BLaER1 treated with 17β-estradiol and CSF1 and Interleukin-3, amounts not matched to agents 10 nM and 100 nM (cell line): ENCODE measurements at regions not wholly inside any gene's neighbourhood (a gene's known extent, or its start where the extent isn't known, plus 50 kb on each side); places are given as distances from the start of the nearest gene placed in this dataset.

Source experiments
- H3K27ac ChIP-seq, 11 experiments: shearing (Covaris generic); formaldehyde crosslinking; 2 replicates each; pipeline ENCODE4 v1.8.1; 2022
- H3K27me3 ChIP-seq, 11 experiments: shearing (Covaris generic); formaldehyde crosslinking; 2 replicates each; pipeline ENCODE4 v1.8.1; 2022
- H3K36me3 ChIP-seq, 11 experiments: shearing (Covaris generic); formaldehyde crosslinking; 2 replicates each; pipeline ENCODE4 v1.8.1; 2022
- H3K4me1 ChIP-seq, 10 experiments: shearing (Covaris generic); formaldehyde crosslinking; 2 replicates each; pipeline ENCODE4 v1.8.1; 2022
- H3K4me2 ChIP-seq, 11 experiments: shearing (Covaris generic); formaldehyde crosslinking; 2 replicates each; pipeline ENCODE4 v1.8.1; 2022
- H3K4me3 ChIP-seq, 10 experiments: shearing (Covaris generic); formaldehyde crosslinking; 2 replicates each; pipeline ENCODE4 v1.8.1; 2022
- H3K9ac ChIP-seq, 11 experiments: shearing (Covaris generic); formaldehyde crosslinking; 2 replicates each; pipeline ENCODE4 v1.8.1; 2022
- H3K9me3 ChIP-seq, 11 experiments: shearing (Covaris generic); formaldehyde crosslinking; replicated peaks in 1 of 11; 2 replicates each; pipeline ENCODE4 v1.8.1; 2022
- H4K20me1 ChIP-seq, 11 experiments: shearing (Covaris generic); formaldehyde crosslinking; 2 replicates each; pipeline ENCODE4 v1.8.1; 2022
- Cebpa-rat ChIP-seq, 11 experiments: shearing (Covaris generic); IDR thresholded peaks; 2 replicates each; pipeline ENCODE4 v1.8.1; 2022

DNA sequence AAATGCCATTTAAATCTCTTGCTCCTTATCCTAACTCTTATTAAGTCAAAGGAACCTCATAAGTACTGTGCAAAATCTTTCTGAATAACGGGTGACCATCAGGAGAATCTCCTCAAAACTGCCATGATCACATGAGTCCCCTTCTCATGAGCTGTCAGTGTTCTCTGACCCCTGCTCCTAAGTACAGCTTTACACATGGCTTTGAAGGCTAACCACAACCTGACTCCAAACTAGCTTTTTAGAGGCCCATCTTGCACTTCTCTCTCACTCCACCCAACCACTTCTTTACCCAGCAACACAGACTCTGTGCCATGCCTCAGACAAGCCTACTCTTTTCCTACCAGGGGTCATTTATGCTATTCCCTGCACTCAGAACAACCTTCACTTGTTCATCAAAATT is 253.8 kb downstream of the GPD2 start:
- Histone ChIP-seq H3K9ac (no peak overlapping the region), H3K36me3 (no peaks in the 10 kb centered on the region), H4K20me1 (no peaks in the 10 kb centered on the region), H3K4me1 (0 out of 20 replicates have a peak, but pooled peaks cover 0 to 5% (median 0%) of the 10 kb centered on the region in 10 experiments), H3K27ac (no peak overlapping the region), H3K4me3 (no peak overlapping the region), H3K9me3 (0 out of 22 replicates have a peak, but pooled peaks cover 0 to 5% (median 0%) of the 10 kb centered on the region in 11 experiments), H3K27me3 (no peaks in the 10 kb centered on the region), H3K4me2 (no peak overlapping the region)
- no peak for TF ChIP-seq Cebpa-rat (IDR thresholded peaks at IDR 0.05)

DNA sequence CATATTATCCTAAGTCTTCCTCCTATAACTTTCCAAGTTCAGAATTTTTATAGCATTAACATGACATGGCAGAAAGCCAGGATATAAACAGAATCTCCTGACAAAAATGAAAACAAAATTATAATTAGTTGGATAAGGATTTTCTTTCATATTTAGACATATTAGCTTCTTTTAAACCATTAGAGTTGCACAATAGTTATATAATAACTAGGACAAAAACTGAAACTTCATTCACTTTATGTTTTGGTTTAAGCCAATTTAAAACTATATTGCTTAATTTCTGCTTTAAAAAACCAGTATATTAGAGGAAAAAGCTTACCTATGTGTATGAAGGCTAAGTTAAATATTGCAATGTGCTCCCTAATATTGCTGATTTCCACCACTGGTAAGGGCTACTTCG is 254.8 kb downstream of the GPD2 start:
- no peak for TF ChIP-seq Cebpa-rat (IDR thresholded peaks at IDR 0.05)

DNA sequence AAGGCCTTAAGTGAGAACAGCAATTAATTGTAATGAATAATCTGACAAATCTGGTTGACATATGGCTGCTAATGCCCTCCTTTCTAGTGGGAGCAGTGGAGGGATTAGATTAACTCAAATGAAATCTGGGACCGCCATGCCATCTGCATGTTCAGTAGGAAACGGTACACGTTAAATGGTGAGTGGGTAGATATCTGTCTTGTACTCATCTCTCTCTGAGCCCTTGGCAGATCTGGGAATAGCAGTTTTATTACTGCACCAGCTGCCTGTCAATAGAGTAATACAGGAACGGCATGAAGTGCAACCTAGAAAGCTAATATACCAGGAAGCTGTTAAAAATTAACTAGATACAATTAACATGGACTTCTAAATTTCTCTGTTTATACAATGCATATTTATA is 258.8 kb downstream of the GPD2 start:
- no peak for TF ChIP-seq Cebpa-rat (IDR thresholded peaks at IDR 0.05)
- no peaks in the 10 kb centered on the region for H4K20me1 ChIP-seq
- no peak overlapping the region for H3K4me3 ChIP-seq

More for the DNA sequence above, 254.8 kb downstream of the GPD2 start:
- H3K9me3 ChIP-seq = 0 out of 22 replicates have a peak, but pooled peaks cover 0 to 5% (median 0%) of the 10 kb centered on the region in 11 experiments
- H3K9ac ChIP-seq = no peak overlapping the region
- H4K20me1 ChIP-seq = no peaks in the 10 kb centered on the region
- H3K4me1 ChIP-seq = 0 out of 20 replicates have a peak, but pooled peaks cover 0 to 5% (median 0%) of the 10 kb centered on the region in 10 experiments
- H3K27me3 ChIP-seq = no peaks in the 10 kb centered on the region
- no peak overlapping the region for H3K27ac ChIP-seq
- no peaks in the 10 kb centered on the region for H3K36me3 ChIP-seq
- no peak overlapping the region for H3K4me2 ChIP-seq
- H3K4me3 ChIP-seq = no peak overlapping the region

DNA sequence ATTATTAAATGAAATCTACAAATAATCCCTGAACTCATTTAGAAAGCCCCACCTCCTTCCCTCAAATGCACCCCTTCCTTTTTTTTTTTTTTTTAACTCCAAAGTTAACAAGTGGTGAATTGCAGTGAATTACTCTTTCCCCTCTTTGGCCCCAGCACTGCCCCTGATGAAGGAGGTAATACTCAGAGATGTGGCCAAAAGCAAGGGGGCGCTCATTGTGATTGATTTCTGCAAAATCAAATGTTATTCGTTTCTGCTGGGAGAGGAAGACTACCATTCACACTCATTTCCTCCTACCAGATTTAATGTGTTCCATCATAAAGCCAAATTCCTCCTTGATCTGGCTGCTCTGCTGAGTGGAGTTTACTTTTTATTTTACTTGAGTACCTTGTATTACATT is 259.4 kb downstream of the GPD2 start:
- Histone ChIP-seq H3K4me2 (no peak overlapping the region), H3K9ac (no peak overlapping the region), H3K36me3 (no peaks in the 10 kb centered on the region), H3K27ac (no peak overlapping the region), H3K9me3 (no peaks in the 10 kb centered on the region), H3K27me3 (no peaks in the 10 kb centered on the region), H4K20me1 (no peaks in the 10 kb centered on the region), H3K4me1 (no peaks in the 10 kb centered on the region), H3K4me3 (no peak overlapping the region)
- no peak for TF ChIP-seq Cebpa-rat (IDR thresholded peaks at IDR 0.05)

More for the DNA sequence above, 258.8 kb downstream of the GPD2 start:
- H3K9me3 ChIP-seq = no peaks in the 10 kb centered on the region
- H3K27me3 ChIP-seq = no peaks in the 10 kb centered on the region
- H3K4me2 ChIP-seq = no peak overlapping the region
- no peak overlapping the region for H3K27ac ChIP-seq
- no peak overlapping the region for H3K9ac ChIP-seq
- no peaks in the 10 kb centered on the region for H3K36me3 ChIP-seq
- H3K4me1 ChIP-seq = no peaks in the 10 kb centered on the region

DNA sequence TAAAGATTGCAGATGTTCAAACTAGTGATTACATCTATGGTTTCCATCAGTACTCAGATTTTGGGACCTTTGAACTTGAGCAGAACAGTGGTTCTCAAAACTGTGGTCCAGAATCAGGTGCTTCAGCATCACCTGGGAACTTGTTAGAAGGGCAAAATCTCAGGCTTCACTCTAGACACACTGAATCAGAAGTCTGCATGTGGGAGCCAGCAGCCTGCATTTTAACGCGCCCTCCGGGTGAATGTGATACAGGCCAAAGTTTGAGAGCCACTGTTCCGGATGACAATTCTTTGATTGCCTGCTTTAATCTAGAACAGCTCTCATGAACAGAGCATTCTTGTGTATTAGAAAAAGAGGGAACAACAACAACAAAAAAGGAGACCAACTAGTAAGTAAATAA is 261.7 kb downstream of the GPD2 start:
- Histone ChIP-seq H3K4me1 (no peaks in the 10 kb centered on the region), H3K27ac (no peak overlapping the region), H3K9ac (no peak overlapping the region), H3K9me3 (no peaks in the 10 kb centered on the region), H3K4me3 (no peak overlapping the region), H3K27me3 (no peaks in the 10 kb centered on the region), H3K4me2 (no peak overlapping the region), H4K20me1 (no peaks in the 10 kb centered on the region), H3K36me3 (no peaks in the 10 kb centered on the region)
- no peak for TF ChIP-seq Cebpa-rat (IDR thresholded peaks at IDR 0.05)

DNA sequence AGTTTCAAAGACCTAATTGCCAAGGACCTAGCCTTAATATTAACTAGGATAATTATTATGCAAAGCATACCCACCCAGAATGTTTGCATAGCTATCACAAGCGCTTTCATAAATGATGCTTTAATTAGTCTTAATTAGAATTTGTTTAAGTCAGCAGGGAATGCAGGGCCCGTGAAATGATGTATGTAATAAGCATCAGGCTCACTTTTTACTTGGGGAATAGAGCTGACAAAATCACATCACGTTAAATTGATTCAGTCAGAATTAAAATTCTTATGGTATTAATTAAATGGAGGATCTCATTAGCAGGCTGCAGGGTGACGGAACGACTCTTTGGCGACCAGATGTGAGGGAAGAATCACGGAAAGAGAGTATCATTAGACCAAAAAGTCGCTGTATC is 264.5 kb downstream of the GPD2 start:
- Histone ChIP-seq H3K9me3 (no peaks in the 10 kb centered on the region), H3K27me3 (no peaks in the 10 kb centered on the region), H3K4me2 (no peak overlapping the region), H4K20me1 (no peaks in the 10 kb centered on the region), H3K4me3 (no peak overlapping the region), H3K4me1 (no peaks in the 10 kb centered on the region), H3K27ac (no peak overlapping the region), H3K9ac (no peak overlapping the region), H3K36me3 (no peaks in the 10 kb centered on the region)
- no peak for TF ChIP-seq Cebpa-rat (IDR thresholded peaks at IDR 0.05)

DNA sequence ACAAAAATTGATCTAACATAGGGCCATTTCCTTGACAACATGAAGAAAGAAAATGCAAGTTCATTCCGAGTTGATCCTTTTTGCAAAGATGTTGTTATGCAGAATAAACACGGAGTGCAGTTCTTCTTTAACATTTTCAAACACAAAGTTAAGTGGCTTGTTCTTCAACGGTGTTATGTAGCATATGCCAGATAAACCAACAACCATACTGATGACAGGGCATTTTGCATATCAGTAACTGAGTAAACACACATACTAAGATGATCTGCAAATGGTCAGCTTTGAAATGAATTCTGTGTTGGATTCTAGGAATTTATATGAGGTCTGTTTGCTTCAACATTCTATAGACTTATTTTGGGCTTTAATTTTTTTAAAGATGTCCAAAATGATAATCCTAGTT is 266.4 kb downstream of the GPD2 start:
- TF ChIP-seq Cebpa-rat (IDR thresholded peaks at IDR 0.05) = no peak
- H3K4me1 ChIP-seq = no peaks in the 10 kb centered on the region
- H3K9me3 ChIP-seq = no peaks in the 10 kb centered on the region
- H3K4me2 ChIP-seq = no peak overlapping the region
- H3K4me3 ChIP-seq = no peak overlapping the region
- no peaks in the 10 kb centered on the region for H3K36me3 ChIP-seq
- no peaks in the 10 kb centered on the region for H4K20me1 ChIP-seq
- H3K9ac ChIP-seq = no peak overlapping the region
- H3K27ac ChIP-seq = no peak overlapping the region
- H3K27me3 ChIP-seq = no peaks in the 10 kb centered on the region

DNA sequence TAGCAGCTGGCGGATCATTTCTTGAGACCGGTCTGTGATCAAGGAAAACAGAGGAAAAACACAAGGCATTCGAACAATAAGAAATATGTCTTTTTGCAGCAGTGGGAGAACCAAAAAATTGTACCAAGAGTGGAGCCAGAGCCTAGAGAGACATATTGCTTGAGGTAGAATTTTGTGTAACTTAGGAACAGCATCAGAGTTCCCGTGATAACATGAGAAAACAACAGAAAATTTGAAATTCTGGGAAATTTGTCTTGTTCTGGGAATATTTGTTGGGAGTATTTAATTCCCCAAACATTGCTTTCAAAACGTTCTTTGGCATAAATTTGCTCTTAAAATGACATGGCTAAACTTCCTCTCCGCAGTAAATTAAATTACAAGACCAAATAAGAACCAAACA is 267.5 kb downstream of the GPD2 start:
- Histone ChIP-seq H3K9ac (no peak overlapping the region), H3K27me3 (no peaks in the 10 kb centered on the region), H3K9me3 (no peaks in the 10 kb centered on the region), H3K36me3 (no peaks in the 10 kb centered on the region), H3K4me1 (no peaks in the 10 kb centered on the region), H3K27ac (no peak overlapping the region), H3K4me2 (no peak overlapping the region), H4K20me1 (no peaks in the 10 kb centered on the region), H3K4me3 (no peak overlapping the region)
- no peak for TF ChIP-seq Cebpa-rat (IDR thresholded peaks at IDR 0.05)

DNA sequence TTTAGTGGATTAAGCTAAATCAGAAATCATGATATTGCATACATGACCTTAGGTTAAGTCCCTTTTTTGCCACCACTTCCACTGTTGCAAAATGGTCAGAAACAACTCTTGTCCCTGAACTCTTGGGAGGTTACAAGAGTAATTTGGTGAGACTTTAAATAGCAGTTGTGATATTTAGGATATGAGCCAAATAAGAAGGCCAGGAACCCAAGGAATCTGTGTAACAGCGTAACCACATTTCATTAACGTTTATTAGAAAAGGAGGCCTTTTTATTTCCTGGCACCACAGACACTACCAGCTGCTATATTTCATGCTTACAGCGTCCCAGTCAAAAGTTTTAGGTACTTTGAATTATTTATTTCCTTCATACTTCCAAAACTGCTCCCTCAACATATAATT is 268.0 kb downstream of the GPD2 start:
- H3K27me3 ChIP-seq = no peaks in the 10 kb centered on the region
- H3K9ac ChIP-seq = no peak overlapping the region
- no peaks in the 10 kb centered on the region for H4K20me1 ChIP-seq
- no peak overlapping the region for H3K4me2 ChIP-seq
- H3K36me3 ChIP-seq = no peaks in the 10 kb centered on the region
- no peaks in the 10 kb centered on the region for H3K9me3 ChIP-seq
- TF ChIP-seq Cebpa-rat (IDR thresholded peaks at IDR 0.05) = no peak
- H3K4me3 ChIP-seq = no peak overlapping the region
- H3K4me1 ChIP-seq = no peaks in the 10 kb centered on the region
- no peak overlapping the region for H3K27ac ChIP-seq

DNA sequence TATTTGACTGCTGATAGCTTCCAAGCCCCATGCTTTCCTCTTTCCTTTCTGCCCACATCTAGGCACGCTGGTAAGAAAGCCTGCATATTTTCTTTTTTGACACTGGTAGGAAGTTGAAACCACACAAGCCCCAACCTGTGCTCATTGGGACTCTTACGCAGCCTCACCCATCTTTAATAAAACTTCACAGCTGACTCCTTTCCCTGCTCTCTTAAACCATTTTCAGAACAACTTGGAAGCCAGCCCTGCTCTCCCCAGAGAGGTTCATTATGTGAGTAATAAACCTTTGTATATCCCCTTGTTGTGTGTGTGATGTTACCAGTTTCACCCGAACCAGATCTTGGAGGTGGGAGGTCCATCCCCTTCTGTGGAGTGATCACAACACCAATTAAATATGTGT is 268.4 kb downstream of the GPD2 start:
- H3K27me3 ChIP-seq = no peaks in the 10 kb centered on the region
- H3K4me1 ChIP-seq = no peaks in the 10 kb centered on the region
- no peaks in the 10 kb centered on the region for H3K9me3 ChIP-seq
- H3K27ac ChIP-seq = no peak overlapping the region
- no peaks in the 10 kb centered on the region for H3K36me3 ChIP-seq
- TF ChIP-seq Cebpa-rat (IDR thresholded peaks at IDR 0.05) = no peak
- H3K4me3 ChIP-seq = no peak overlapping the region
- no peaks in the 10 kb centered on the region for H4K20me1 ChIP-seq
- no peak overlapping the region for H3K4me2 ChIP-seq
- no peak overlapping the region for H3K9ac ChIP-seq
